ENCODE measurements at regions not wholly inside any gene's neighbourhood (a gene's known extent, or its start where the extent isn't known, plus 50 kb on each side); places are given as distances from the start of the nearest gene placed in this dataset.

DNA sequence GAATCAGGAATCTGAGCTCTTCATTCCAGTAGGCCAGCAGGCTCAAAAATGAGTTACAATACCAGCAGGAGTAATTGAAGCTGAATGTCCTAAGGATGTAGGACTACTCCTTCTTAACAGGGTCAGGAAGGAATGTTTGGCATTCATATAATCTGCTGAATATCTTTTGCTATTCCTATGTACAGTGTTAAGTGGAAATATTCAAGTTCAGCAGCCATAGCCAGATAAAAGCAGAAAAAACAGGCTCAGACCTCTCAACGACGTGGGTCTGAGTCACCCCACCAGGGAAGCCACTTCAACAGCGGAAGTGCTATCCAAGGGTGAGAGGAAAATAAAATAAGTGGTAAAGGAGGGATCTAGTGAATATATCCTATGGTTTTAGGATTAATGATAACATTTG is 577.0 kb downstream of the SPOCK3 start:
- H3K27me3 Mint-ChIP-seq (ENCODE audit: insufficient read depth, unreplicated experiment) = peaks cover 2% of the 10 kb centered on the region
- Histone ChIP-seq H3K4me1 (no peaks in the 10 kb centered on the region), H3K27me3 (replicated peaks; ENCODE audit: control insufficient read depth, insufficient read depth, low read length) (no peaks in the 10 kb centered on the region), H3K36me3 (ENCODE audit: control insufficient read depth, insufficient read depth, low read length) (no peaks in the 10 kb centered on the region), H3K4me3 (ENCODE audit: low read depth, low read length) (no peak overlapping the region), H3K9me3 (no peaks in the 10 kb centered on the region)
- TF ChIP-seq, protein P1, sequence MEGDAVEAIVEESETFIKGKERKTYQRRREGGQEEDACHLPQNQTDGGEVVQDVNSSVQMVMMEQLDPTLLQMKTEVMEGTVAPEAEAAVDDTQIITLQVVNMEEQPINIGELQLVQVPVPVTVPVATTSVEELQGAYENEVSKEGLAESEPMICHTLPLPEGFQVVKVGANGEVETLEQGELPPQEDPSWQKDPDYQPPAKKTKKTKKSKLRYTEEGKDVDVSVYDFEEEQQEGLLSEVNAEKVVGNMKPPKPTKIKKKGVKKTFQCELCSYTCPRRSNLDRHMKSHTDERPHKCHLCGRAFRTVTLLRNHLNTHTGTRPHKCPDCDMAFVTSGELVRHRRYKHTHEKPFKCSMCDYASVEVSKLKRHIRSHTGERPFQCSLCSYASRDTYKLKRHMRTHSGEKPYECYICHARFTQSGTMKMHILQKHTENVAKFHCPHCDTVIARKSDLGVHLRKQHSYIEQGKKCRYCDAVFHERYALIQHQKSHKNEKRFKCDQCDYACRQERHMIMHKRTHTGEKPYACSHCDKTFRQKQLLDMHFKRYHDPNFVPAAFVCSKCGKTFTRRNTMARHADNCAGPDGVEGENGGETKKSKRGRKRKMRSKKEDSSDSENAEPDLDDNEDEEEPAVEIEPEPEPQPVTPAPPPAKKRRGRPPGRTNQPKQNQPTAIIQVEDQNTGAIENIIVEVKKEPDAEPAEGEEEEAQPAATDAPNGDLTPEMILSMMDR (IDR thresholded peaks at IDR 0.05; ENCODE audit: insufficient read depth in 1 of 2, low read depth in 1 of 2, low read length in 1 of 2, severe bottlenecking in 1 of 2, unreplicated experiment in 1 of 2) = no peak
- intact Hi-C loops (cut with micrococcal nuclease; ENCODE audit: unreplicated experiment) = no loop called here
- no TSS peak for BruUV-seq (replicated peaks)
- no peaks in the 10 kb centered on the region for H3K9me3 Mint-ChIP-seq (ENCODE audit: unreplicated experiment)
- POLR2A ChIA-PET = no interaction called here
- no peak overlapping the region for H3K4me3 Mint-ChIP-seq (ENCODE audit: unreplicated experiment)
- DNase-seq = no peak
- H3K36me3 Mint-ChIP-seq (ENCODE audit: insufficient read depth, unreplicated experiment) = no peaks in the 10 kb centered on the region
- CTCF ChIA-PET = no interaction called here
- H3K27ac Mint-ChIP-seq (ENCODE audit: unreplicated experiment) = no peak overlapping the region
- H3K4me1 Mint-ChIP-seq (ENCODE audit: low read depth, unreplicated experiment) = no peaks in the 10 kb centered on the region

DNA sequence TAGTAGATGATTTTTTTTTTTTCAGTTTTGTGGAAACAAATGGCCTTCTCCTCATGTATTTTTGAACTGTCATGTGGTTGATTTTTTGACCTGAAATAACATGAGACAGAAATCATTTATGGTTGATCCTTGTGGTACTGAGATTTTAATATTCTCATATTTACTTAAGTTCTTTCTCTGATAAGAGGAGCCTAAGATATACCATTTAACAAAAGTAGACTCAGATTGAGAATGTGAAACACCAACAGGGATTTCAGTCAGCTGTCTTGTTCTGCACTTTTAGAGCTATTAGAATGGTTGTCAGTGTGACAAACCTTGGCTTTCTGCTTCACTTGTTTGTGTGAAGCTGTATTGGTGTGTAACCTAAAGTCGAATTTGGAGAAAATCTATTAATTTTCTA is 575.7 kb downstream of the SPOCK3 start:
- no peaks in the 10 kb centered on the region for H3K9me3 ChIP-seq
- ChIA-PET CTCF (no interaction called here), POLR2A (interaction anchor here (0.5 kb wide), 1 partner anchor 57 kb away, joined by 3 read pairs; no protein-coding TSS in a partner anchor)
- no peak overlapping the region for H3K27ac Mint-ChIP-seq (ENCODE audit: unreplicated experiment)
- no peaks in the 10 kb centered on the region for H3K27me3 ChIP-seq (replicated peaks; ENCODE audit: control insufficient read depth, insufficient read depth, low read length)
- H3K4me3 Mint-ChIP-seq (ENCODE audit: unreplicated experiment) = no peak overlapping the region
- H3K4me1 ChIP-seq = no peaks in the 10 kb centered on the region
- H3K9me3 Mint-ChIP-seq (ENCODE audit: unreplicated experiment) = no peaks in the 10 kb centered on the region
- TF ChIP-seq, protein P1 (IDR thresholded peaks at IDR 0.05; ENCODE audit: insufficient read depth in 1 of 2, low read depth in 1 of 2, low read length in 1 of 2, severe bottlenecking in 1 of 2, unreplicated experiment in 1 of 2) = no peak
- H3K4me1 Mint-ChIP-seq (ENCODE audit: low read depth, unreplicated experiment) = no peaks in the 10 kb centered on the region
- no peaks in the 10 kb centered on the region for H3K36me3 ChIP-seq (ENCODE audit: control insufficient read depth, insufficient read depth, low read length)
- intact Hi-C loops (cut with micrococcal nuclease; ENCODE audit: unreplicated experiment) = no loop called here
- no peak overlapping the region for H3K4me3 ChIP-seq (ENCODE audit: low read depth, low read length)
- no TSS peak for BruUV-seq (replicated peaks)
- no peaks in the 10 kb centered on the region for H3K36me3 Mint-ChIP-seq (ENCODE audit: insufficient read depth, unreplicated experiment)
- DNase-seq = no peak
- peaks cover 2% of the 10 kb centered on the region for H3K27me3 Mint-ChIP-seq (ENCODE audit: insufficient read depth, unreplicated experiment)

DNA sequence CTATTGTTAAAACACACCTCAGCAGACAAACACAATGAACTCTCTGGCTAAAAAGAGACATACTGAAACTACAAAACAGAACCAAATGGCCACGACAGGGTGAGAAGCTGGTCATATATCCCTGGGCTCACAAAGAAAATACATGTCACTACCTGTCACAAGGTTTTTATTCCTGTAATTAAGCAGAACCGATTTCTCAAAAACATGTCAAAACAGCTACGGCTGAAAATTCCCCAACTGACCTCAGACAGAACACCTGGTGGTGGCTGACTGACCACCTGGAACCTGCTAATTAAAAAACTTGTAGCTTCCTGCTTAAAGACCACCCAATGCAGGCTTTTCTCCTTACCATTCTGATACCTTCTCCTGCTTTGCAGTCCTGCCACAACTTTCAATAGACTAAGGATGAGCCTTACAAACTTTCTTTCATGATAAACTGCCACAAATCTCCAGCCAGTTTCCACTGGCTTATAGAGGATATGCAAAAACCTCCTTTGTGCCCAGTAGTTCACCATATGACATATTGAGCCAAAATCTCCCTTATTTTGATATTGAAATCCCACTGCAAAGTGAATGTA is 571.9 kb downstream of the SPOCK3 start:
- no TSS peak for BruUV-seq (replicated peaks)
- H3K36me3 Mint-ChIP-seq (ENCODE audit: insufficient read depth, unreplicated experiment) = no peaks in the 10 kb centered on the region
- ChIA-PET POLR2A (no interaction called here), CTCF (no interaction called here)
- H3K4me1 Mint-ChIP-seq (ENCODE audit: low read depth, unreplicated experiment) = no peaks in the 10 kb centered on the region
- Histone ChIP-seq H3K4me3 (ENCODE audit: low read depth, low read length) (no peak overlapping the region), H3K9me3 (no peaks in the 10 kb centered on the region), H3K27me3 (replicated peaks; ENCODE audit: control insufficient read depth, insufficient read depth, low read length) (no peaks in the 10 kb centered on the region), H3K36me3 (ENCODE audit: control insufficient read depth, insufficient read depth, low read length) (no peaks in the 10 kb centered on the region), H3K4me1 (no peaks in the 10 kb centered on the region)
- no peak overlapping the region for H3K27ac Mint-ChIP-seq (ENCODE audit: unreplicated experiment)
- no peak for DNase-seq
- no peak overlapping the region for H3K4me3 Mint-ChIP-seq (ENCODE audit: unreplicated experiment)
- no peaks in the 10 kb centered on the region for H3K9me3 Mint-ChIP-seq (ENCODE audit: unreplicated experiment)
- intact Hi-C loops (cut with micrococcal nuclease; ENCODE audit: unreplicated experiment) = no loop called here
- H3K27me3 Mint-ChIP-seq (ENCODE audit: insufficient read depth, unreplicated experiment) = no peaks in the 10 kb centered on the region
- TF ChIP-seq, protein P1 (IDR thresholded peaks at IDR 0.05; ENCODE audit: insufficient read depth in 1 of 2, low read depth in 1 of 2, low read length in 1 of 2, severe bottlenecking in 1 of 2, unreplicated experiment in 1 of 2) = no peak
